ENCODE measurements at regions not wholly inside any gene's neighbourhood (a gene's known extent, or its start where the extent isn't known, plus 50 kb on each side); places are given as distances from the start of the nearest gene placed in this dataset.

- H3K56ac ChIP-seq (ENCODE audit: insufficient read length, low read depth, low read length): no peak overlapping the region
- H4K5ac ChIP-seq (ENCODE audit: insufficient read length, low read depth, low read length): no peak overlapping the region
- no peak overlapping the region for H3K4me2 ChIP-seq (ENCODE audit: insufficient read depth, insufficient read length, low read length)
- H3K9me3 ChIP-seq (ENCODE audit: control insufficient read depth, low read depth, low read length): no peaks in the 10 kb centered on the region
- no peak overlapping the region for H2BK20ac ChIP-seq (ENCODE audit: low read depth, low read length, poor library complexity, severe bottlenecking)
- Mint-ChIP-seq H3K4me3 (no peak overlapping the region), H3K27ac (no peak overlapping the region), H3K36me3 (ENCODE audit: insufficient read depth in 1 of 3, low read depth in 3 of 3) (no peaks in the 10 kb centered on the region; a peak in 1 of 7 replicates), H3K27me3 (ENCODE audit: low read depth) (peaks cover 17% of the 10 kb centered on the region), H3K4me1 (peaks cover 9 to 11% of the 10 kb centered on the region in 2 experiments; a peak in 1 of 4 replicates), H3K9me3 (peaks cover 3 to 5% of the 10 kb centered on the region in 2 experiments; a peak in 3 of 5 replicates)
- no peaks in the 10 kb centered on the region for H3K4me1 ChIP-seq (ENCODE audit: insufficient read depth, low read length)
- H3K4ac ChIP-seq (ENCODE audit: low read depth, low read length): no peak overlapping the region
- no peak overlapping the region for H2BK12ac ChIP-seq (ENCODE audit: insufficient read length, low read depth, low read length)
- no peak overlapping the region for H3K23ac ChIP-seq (ENCODE audit: insufficient read length, low read depth, low read length)
- H4K91ac ChIP-seq (ENCODE audit: insufficient read length, low read depth, low read length): no peak overlapping the region
- H3K79me2 ChIP-seq (ENCODE audit: insufficient read depth, low read length): no peaks in the 10 kb centered on the region
- no peaks in the 10 kb centered on the region for H3K79me1 ChIP-seq (ENCODE audit: insufficient read depth, low read depth, low read length, poor library complexity, severe bottlenecking)
- no peak overlapping the region for H3K18ac ChIP-seq (ENCODE audit: insufficient read length, low read depth, low read length)
- H3K9ac ChIP-seq (ENCODE audit: extremely low read depth, insufficient read length, low read length): no peak overlapping the region
- H3K23me2 ChIP-seq (ENCODE audit: insufficient read length, low read depth, low read length, poor library complexity, severe bottlenecking): no peaks in the 10 kb centered on the region
- H3K27me3 ChIP-seq (ENCODE audit: insufficient read depth, low read length): no peaks in the 10 kb centered on the region
- H4K20me1 ChIP-seq (ENCODE audit: control insufficient read depth, insufficient read depth, insufficient read length): no peaks in the 10 kb centered on the region
- no peak overlapping the region for H3T11ph ChIP-seq (ENCODE audit: low read length)
- H3K14ac ChIP-seq (ENCODE audit: insufficient read depth, low read length): no peak overlapping the region
- H2BK120ac ChIP-seq (ENCODE audit: low read depth, low read length, poor library complexity, severe bottlenecking): no peak overlapping the region
- no peak for TF ChIP-seq CTCF (conservative IDR thresholded peaks at IDR 0.05)
- H2BK5ac ChIP-seq (ENCODE audit: insufficient read length, low read length): no peak overlapping the region
- H3K27ac ChIP-seq (ENCODE audit: insufficient read length, low read depth, low read length): no peak overlapping the region
- no peak overlapping the region for H2AFZ ChIP-seq (ENCODE audit: low read length)
- no peak overlapping the region for H4K8ac ChIP-seq (replicated peaks; ENCODE audit: insufficient read length, low read depth, low read length)
- no peak overlapping the region for H2BK15ac ChIP-seq (ENCODE audit: low read depth, low read length)
- WGBS (ENCODE audit: extremely low coverage, insufficient read length, low lambda C conversion rate): 100% methylated on average over 2 of the region's 7 CpGs
- no peak for DNase-seq
- no peak overlapping the region for H2AK5ac ChIP-seq (ENCODE audit: insufficient read length, low read length)
Observed at GRCh38 chr20:57977569-57977968, 250.9 kb downstream of the ANKRD60 start.
